ENCODE measurements at regions not wholly inside any gene's neighbourhood (a gene's known extent, or its start where the extent isn't known, plus 50 kb on each side); places are given as distances from the start of the nearest gene placed in this dataset.

- TF ChIP-seq POLR2A (IDR thresholded peaks at IDR 0.05) (no peak), CTCF (IDR thresholded peaks at IDR 0.05) (no peak)
Measured at GRCh38 chr2:203596183-203596582, 61.1 kb upstream of the RAPH1 start.
